Cardiac fibroblast (primary cell): ENCODE measurements at regions not wholly inside any gene's neighbourhood (a gene's known extent, or its start where the extent isn't known, plus 50 kb on each side); places are given as distances from the start of the nearest gene placed in this dataset.

Experiments used
- DNase-seq, 2 donors: peaks; one replicate each; pipeline versions ENCODE4 v3.0.0 to v3.0.0-alpha.2; 2010; ENCODE audit warnings: low read depth in 2 of 2
- H3K4me3 ChIP-seq, 2 donors: replicated peaks in 1 of 2; 1 replicate in 1 of 2; 2 replicates in 1 of 2; pipeline ENCODE4 v1.5.1; 2011; ENCODE audit warnings: low read depth in 2 of 2, low read length in 2 of 2, mild to moderate bottlenecking in 2 of 2, moderate library complexity in 1 of 2
- TF ChIP-seq, protein P1 (sequence below): IDR thresholded peaks from one replicate; pipeline ENCODE4 v1.5.1; 2011; ENCODE audit warnings: low read depth, mild to moderate bottlenecking, low read length, inconsistent platforms

DNA sequence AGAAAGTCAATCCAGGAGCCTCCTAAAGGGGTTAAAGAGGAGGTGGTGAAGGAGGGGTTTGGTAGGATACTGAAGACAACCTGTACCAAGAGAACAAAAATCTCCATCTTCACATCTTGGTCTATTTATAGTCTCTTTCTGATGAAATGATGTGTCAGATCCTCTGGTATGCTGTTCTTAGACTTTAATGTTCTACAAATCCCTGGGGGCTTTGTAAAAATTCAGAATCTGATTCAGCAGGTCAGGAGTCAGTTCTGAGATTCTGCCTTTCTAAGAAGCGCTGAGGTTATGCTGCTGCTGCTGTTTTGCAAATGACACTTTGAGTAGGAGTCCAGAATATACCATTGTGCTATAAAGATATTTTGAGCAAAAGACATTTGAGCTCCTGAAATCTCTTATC, 172.9 kb upstream of the GLRA2 start:
- TF ChIP-seq, protein P1, sequence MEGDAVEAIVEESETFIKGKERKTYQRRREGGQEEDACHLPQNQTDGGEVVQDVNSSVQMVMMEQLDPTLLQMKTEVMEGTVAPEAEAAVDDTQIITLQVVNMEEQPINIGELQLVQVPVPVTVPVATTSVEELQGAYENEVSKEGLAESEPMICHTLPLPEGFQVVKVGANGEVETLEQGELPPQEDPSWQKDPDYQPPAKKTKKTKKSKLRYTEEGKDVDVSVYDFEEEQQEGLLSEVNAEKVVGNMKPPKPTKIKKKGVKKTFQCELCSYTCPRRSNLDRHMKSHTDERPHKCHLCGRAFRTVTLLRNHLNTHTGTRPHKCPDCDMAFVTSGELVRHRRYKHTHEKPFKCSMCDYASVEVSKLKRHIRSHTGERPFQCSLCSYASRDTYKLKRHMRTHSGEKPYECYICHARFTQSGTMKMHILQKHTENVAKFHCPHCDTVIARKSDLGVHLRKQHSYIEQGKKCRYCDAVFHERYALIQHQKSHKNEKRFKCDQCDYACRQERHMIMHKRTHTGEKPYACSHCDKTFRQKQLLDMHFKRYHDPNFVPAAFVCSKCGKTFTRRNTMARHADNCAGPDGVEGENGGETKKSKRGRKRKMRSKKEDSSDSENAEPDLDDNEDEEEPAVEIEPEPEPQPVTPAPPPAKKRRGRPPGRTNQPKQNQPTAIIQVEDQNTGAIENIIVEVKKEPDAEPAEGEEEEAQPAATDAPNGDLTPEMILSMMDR: no peak
- DNase-seq: peak in 1 of 2 donors; percentile 86
- no peak overlapping the region for H3K4me3 ChIP-seq

DNA sequence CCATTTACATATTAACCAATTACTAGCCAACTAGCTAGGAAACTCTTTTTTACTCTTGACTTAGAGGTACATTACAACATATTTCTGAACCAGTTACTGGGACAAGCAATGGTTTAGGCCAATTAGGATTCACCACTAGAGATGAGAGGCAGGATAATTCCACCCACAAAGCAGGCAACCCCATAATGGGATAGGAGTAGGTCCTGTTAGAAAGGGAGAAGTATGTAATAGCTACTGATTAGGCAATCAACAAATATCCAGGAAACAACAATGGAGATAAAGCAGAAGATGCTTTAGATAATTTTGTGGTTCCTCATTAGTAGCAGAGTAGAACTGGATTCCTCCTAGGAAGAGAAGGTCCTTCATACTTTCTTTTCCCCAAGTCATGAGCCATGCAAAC, 173.8 kb upstream of the GLRA2 start:
- DNase-seq: no peak

DNA sequence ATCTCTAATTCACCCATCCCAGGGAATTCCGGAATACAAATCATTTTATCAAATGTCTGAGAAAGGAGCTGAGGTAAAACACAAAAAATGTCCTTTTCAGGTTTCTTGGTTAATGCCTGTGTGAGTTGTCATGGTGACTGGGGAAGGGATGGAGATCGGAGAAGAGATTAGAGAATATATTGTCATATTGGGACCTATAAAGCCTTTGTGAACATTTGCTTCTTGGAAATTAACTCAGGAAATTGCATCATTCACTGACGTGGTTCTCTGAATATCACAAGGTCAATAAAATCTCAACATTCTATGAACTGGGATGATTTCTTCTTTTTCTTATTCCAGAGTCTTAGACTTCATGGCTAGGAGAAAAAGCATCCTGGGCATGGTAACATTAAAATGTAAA, 174.8 kb upstream of the GLRA2 start:
- peak in 1 of 2 donors; percentile 55 for DNase-seq

More for the DNA sequence above, 173.8 kb upstream of the GLRA2 start:
- no peak overlapping the region for H3K4me3 ChIP-seq
- TF ChIP-seq, protein P1: no peak

DNA sequence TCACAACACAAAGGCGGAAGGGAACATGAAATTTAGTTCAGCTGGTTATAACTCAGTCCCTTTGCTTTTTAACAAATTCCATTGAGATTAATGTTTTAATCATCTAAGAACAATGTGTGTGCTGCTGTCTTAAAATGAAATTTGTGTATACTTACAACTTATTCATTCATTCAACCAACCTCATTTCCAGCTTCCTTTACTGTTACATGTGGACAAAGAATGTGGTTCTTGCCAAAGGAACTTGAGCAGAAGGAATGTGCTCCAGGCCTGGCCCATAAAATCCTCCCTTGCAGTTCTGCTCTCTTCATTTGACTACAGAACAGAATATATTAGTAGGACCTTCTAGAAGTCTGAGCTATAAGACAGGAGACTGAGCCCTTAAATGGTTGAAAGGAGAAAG, 176.8 kb upstream of the GLRA2 start:
- no peak overlapping the region for H3K4me3 ChIP-seq
- no peak for DNase-seq
- TF ChIP-seq, protein P1: no peak

More for the DNA sequence above, 174.8 kb upstream of the GLRA2 start:
- no peak overlapping the region for H3K4me3 ChIP-seq
- TF ChIP-seq, protein P1: no peak

DNA sequence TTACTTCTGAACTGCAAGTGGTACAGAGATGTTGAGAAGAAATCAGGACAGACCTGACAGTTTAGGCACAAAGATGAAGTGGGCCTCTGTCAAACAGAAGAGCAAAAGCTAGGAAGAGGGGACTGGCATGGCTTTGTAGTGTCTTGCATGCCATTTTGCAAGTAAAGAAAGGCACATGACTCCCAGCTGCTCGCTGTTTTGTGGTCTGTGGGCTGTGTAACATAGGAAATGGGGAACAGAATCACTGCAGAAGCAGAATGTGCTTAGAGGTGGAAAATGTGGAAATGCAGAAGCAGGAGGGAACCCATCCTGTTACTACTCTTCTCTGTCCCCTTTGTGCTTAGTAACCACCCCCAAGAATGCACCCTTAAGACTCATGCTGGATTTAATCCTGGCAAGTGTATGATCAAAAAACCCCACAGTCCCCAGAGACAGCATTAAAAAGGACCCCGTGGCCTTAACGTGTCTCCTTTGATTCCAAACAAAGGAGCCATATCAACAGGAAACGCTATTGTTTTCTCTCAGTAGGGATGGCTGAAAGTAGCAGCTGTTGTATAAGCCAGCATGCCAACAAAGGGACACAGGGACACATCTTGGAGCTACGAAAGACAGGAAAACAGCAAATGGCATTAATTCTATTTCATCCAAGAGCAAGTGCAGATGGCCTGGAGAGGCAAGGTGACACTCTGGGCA, 177.6 kb upstream of the GLRA2 start:
- TF ChIP-seq, protein P1: no peak
- H3K4me3 ChIP-seq: no peak overlapping the region
- DNase-seq: no peak

DNA sequence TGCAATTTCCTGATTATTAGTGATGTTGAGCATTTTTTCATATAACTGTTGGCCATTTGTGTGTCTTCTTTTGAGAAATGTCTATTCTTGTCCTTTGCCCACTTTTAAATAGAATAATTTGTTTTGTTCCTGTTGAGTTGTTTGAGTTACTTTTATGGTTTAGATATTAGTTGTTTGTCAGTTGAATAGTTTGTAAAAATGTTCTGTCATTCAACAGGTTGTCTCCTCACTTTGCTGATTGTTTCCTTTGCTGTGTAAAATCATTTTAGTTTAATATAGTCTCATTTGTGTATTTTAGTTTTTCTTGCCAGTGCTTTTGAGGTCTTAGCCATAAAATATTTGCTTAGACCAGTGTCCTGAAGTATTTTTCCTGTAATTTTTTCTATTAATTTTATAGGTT, 181.8 kb upstream of the GLRA2 start:
- TF ChIP-seq, protein P1: no peak

More for the DNA sequence above, 181.8 kb upstream of the GLRA2 start:
- no peak for DNase-seq
- no peak overlapping the region for H3K4me3 ChIP-seq
